Endothelial cell (in vitro differentiated cells): ENCODE measurements at regions not wholly inside any gene's neighbourhood (a gene's known extent, or its start where the extent isn't known, plus 50 kb on each side); places are given as distances from the start of the nearest gene placed in this dataset.

Experiments used
- DNase-seq: peaks from one replicate; pipeline ENCODE4 v3.0.0; 2021; ENCODE audit warnings: low spot score
- H3K27ac Mint-ChIP-seq: one replicate; pipeline ENCODE4 v1.8.0; 2021; ENCODE audit warnings: mixed read lengths, inconsistent platforms; ENCODE audit not compliant: unreplicated experiment
- H3K27me3 Mint-ChIP-seq: one replicate; pipeline ENCODE4 v1.8.0; 2021; ENCODE audit warnings: mild to moderate bottlenecking, moderate library complexity, mixed read lengths, inconsistent platforms; ENCODE audit not compliant: unreplicated experiment
- H3K36me3 Mint-ChIP-seq: one replicate; pipeline ENCODE4 v1.8.0; 2021; ENCODE audit warnings: mild to moderate bottlenecking, low read depth, mixed read lengths, inconsistent platforms; ENCODE audit not compliant: unreplicated experiment
- H3K4me1 Mint-ChIP-seq: one replicate; pipeline ENCODE4 v1.8.0; 2021; ENCODE audit warnings: mild to moderate bottlenecking, mixed read lengths, inconsistent platforms; ENCODE audit not compliant: unreplicated experiment
- H3K4me3 Mint-ChIP-seq: one replicate; pipeline ENCODE4 v1.8.0; 2021; ENCODE audit warnings: mild to moderate bottlenecking, mixed read lengths, inconsistent platforms; ENCODE audit not compliant: unreplicated experiment
- H3K9me3 Mint-ChIP-seq: one replicate; pipeline ENCODE4 v1.8.0; 2021; ENCODE audit warnings: mixed read lengths, inconsistent platforms; ENCODE audit not compliant: unreplicated experiment
- TF ChIP-seq, protein P1 (sequence below): fragments of 200-600 bp; sonication (generic); IDR thresholded peaks from one replicate; pipeline ENCODE4 v1.5.0; 2021; ENCODE audit warnings: antibody characterized with exemption; ENCODE audit not compliant: unreplicated experiment

- no peaks in the 10 kb centered on the region for H3K36me3 Mint-ChIP-seq
- no peaks in the 10 kb centered on the region for H3K9me3 Mint-ChIP-seq
- no peak overlapping the region for H3K4me3 Mint-ChIP-seq
- peaks cover 2% of the 10 kb centered on the region for H3K27me3 Mint-ChIP-seq
- DNase-seq: no peak
- TF ChIP-seq, protein P1, sequence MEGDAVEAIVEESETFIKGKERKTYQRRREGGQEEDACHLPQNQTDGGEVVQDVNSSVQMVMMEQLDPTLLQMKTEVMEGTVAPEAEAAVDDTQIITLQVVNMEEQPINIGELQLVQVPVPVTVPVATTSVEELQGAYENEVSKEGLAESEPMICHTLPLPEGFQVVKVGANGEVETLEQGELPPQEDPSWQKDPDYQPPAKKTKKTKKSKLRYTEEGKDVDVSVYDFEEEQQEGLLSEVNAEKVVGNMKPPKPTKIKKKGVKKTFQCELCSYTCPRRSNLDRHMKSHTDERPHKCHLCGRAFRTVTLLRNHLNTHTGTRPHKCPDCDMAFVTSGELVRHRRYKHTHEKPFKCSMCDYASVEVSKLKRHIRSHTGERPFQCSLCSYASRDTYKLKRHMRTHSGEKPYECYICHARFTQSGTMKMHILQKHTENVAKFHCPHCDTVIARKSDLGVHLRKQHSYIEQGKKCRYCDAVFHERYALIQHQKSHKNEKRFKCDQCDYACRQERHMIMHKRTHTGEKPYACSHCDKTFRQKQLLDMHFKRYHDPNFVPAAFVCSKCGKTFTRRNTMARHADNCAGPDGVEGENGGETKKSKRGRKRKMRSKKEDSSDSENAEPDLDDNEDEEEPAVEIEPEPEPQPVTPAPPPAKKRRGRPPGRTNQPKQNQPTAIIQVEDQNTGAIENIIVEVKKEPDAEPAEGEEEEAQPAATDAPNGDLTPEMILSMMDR: no peak
- H3K4me1 Mint-ChIP-seq: peaks cover 15% of the 10 kb centered on the region
- H3K27ac Mint-ChIP-seq: no peak overlapping the region
Measured at GRCh38 chr10:111131168-111131799, 54.5 kb downstream of the ADRA2A start.

DNA sequence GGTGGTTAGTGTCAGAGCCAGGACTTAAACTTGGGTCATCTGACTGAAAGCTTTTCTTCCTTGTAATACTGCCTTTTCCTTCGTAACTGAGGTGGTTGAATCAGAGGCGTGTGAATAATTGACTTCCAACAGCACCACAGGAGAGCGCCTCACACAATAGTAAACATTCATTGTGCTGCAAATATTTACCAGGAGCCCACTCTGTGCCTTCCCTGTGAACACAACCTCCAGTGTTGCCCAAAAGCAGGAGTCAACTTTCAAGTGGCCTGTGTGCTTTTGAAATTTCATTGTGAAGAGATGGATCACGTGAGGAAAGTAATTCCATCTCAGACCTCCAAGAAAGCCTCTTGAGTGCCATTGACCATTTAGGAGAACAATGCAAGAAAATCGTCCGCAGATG is 60.2 kb downstream of the ADRA2A start:
- TF ChIP-seq, protein P1: no peak
- DNase-seq: no peak
- H3K4me1 Mint-ChIP-seq: peaks cover 5% of the 10 kb centered on the region
- no peak overlapping the region for H3K4me3 Mint-ChIP-seq
- no peaks in the 10 kb centered on the region for H3K9me3 Mint-ChIP-seq
- H3K27me3 Mint-ChIP-seq: peaks cover 2% of the 10 kb centered on the region
- no peaks in the 10 kb centered on the region for H3K36me3 Mint-ChIP-seq
- H3K27ac Mint-ChIP-seq: no peak overlapping the region

DNA sequence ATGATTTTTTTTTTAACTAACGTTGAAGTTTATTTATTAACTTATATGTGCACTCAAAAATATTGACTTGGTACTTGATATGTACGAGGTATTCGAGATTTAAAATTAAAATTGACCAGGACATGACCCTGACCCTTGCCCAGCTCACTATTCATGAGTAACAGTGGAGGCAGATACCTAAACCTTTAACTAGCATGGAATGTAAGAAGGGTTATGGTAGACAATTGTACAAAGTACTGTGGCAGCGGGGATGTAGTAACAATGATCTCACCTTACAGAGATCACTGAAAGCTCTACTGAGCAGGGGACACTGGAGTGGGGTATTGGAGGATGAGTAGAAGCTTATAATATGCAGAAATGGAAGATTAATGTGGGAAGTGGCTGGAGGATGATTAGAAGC is 60.8 kb downstream of the ADRA2A start:
- TF ChIP-seq, protein P1: no peak
- H3K9me3 Mint-ChIP-seq: no peaks in the 10 kb centered on the region
- H3K4me3 Mint-ChIP-seq: no peak overlapping the region
- H3K36me3 Mint-ChIP-seq: no peaks in the 10 kb centered on the region
- peaks cover 5% of the 10 kb centered on the region for H3K4me1 Mint-ChIP-seq
- no peak overlapping the region for H3K27ac Mint-ChIP-seq
- H3K27me3 Mint-ChIP-seq: peaks cover 2% of the 10 kb centered on the region
- no peak for DNase-seq

DNA sequence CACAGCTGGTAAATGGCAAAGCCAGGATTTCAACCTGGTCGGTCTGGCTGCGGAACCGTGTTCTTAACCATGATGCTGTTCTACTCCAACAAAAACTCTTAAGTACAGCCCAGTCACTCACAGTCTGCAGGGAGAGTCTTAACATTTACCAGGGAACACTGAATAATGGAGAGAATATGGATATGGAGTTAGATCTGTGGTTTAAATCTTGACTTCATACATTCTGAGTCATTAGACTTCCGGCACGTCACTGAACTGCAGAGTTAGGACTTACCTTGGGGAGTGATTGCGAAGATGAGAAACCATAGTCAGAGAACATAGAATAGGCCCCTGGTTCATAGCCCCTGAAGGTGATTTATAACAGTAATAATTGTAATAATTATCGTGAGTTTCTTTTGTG is 61.7 kb downstream of the ADRA2A start:
- peaks cover 5% of the 10 kb centered on the region for H3K4me1 Mint-ChIP-seq
- H3K9me3 Mint-ChIP-seq: no peaks in the 10 kb centered on the region
- H3K27ac Mint-ChIP-seq: no peak overlapping the region
- H3K27me3 Mint-ChIP-seq: peaks cover 2% of the 10 kb centered on the region
- H3K36me3 Mint-ChIP-seq: no peaks in the 10 kb centered on the region
- no peak overlapping the region for H3K4me3 Mint-ChIP-seq
- TF ChIP-seq, protein P1: no peak
- no peak for DNase-seq

GRCh38 chr10:111139567-111139966 is 62.7 kb downstream of the ADRA2A start:
- Mint-ChIP-seq H3K4me1 (peaks cover 5% of the 10 kb centered on the region), H3K9me3 (no peaks in the 10 kb centered on the region), H3K27ac (no peak overlapping the region), H3K4me3 (no peak overlapping the region), H3K36me3 (no peaks in the 10 kb centered on the region), H3K27me3 (no peaks in the 10 kb centered on the region)
- TF ChIP-seq, protein P1: no peak
- DNase-seq: no peak
